ENCODE measurements at regions not wholly inside any gene's neighbourhood (a gene's known extent, or its start where the extent isn't known, plus 50 kb on each side); places are given as distances from the start of the nearest gene placed in this dataset.

DNA sequence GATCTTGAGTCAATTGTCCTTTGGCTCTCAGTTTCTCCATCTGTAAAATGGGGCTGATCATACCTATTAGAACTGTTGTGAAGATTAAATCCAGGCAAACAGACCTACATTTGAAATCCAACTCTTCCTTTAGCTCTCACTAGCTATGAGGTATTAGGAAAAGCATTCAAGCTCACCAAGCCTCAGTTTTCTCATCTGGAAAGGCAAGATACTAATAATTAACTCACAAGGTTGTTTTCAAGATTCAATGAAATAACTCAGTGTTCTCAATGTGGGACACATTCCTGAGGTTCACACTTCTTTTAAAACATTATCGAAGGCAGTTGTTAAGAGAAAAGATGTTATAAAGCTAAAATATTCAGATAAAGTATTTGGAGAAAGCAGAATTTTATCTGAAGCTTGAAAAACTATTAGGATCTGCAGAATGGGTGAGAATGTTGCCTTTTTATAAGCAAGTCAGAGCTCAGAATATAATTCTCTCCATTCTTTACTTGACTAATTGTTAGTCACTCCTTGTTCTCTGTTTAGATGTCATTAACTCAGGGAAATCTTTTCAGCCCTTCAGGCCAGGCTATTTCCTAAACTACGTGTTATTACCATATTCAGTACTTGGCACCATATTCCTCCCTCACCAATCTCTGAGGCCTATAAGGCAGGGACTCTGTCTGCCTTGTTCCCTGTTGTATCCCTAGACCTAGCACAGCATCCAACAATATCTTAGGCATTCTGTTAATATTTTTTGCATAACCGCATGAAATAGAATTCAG is 72.0 kb upstream of the VAV3 start:
- Mint-ChIP-seq H3K4me1 (peaks cover 16% of the 10 kb centered on the region; the same call in 2 of the 3 replicates), H3K9me3 (no peaks in the 10 kb centered on the region), H3K27ac (no peak overlapping the region), H3K27me3 (ENCODE audit: insufficient read depth, low read depth, poor library complexity) (no peaks in the 10 kb centered on the region), H3K36me3 (ENCODE audit: low read depth) (no peaks in the 10 kb centered on the region), H3K4me3 (no peak overlapping the region)
- Histone ChIP-seq H3K79me2 (replicated peaks; ENCODE audit: insufficient read depth) (no peaks in the 10 kb centered on the region), H3F3A (replicated peaks; ENCODE audit: low read depth) (no peaks in the 10 kb centered on the region), H3K9me2 (ENCODE audit: insufficient read depth) (no peaks in the 10 kb centered on the region), H3K4me3 (no peak overlapping the region), H3K4me1 (ENCODE audit: insufficient read depth) (peaks cover 5% of the 10 kb centered on the region; the same call in 1 of the 2 replicates), H2AFZ (0 out of 2 replicates have a peak overlapping the region, but pooled peaks have one; percentile 63), H3K27me3 (ENCODE audit: insufficient read depth) (no peaks in the 10 kb centered on the region), H3K36me3 (ENCODE audit: insufficient read depth) (no peaks in the 10 kb centered on the region), H3K4me2 (no peak overlapping the region), H3K27ac (ENCODE audit: low read depth) (no peak overlapping the region), H4K20me1 (replicated peaks; ENCODE audit: insufficient read depth) (no peaks in the 10 kb centered on the region)
- no peak for TF ChIP-seq JUNB (IDR thresholded peaks at IDR 0.05; ENCODE audit: unreplicated experiment)
- no peak for TF ChIP-seq NANOG (IDR thresholded peaks at IDR 0.05; ENCODE audit: borderline replicate concordance)
- no peak for TF ChIP-seq POLR2AphosphoS5 (IDR thresholded peaks at IDR 0.05; ENCODE audit: low read depth)
- TF ChIP-seq, protein P1, sequence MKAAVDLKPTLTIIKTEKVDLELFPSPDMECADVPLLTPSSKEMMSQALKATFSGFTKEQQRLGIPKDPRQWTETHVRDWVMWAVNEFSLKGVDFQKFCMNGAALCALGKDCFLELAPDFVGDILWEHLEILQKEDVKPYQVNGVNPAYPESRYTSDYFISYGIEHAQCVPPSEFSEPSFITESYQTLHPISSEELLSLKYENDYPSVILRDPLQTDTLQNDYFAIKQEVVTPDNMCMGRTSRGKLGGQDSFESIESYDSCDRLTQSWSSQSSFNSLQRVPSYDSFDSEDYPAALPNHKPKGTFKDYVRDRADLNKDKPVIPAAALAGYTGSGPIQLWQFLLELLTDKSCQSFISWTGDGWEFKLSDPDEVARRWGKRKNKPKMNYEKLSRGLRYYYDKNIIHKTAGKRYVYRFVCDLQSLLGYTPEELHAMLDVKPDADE (IDR thresholded peaks at IDR 0.05): no peak
- TF ChIP-seq ZNF331 (CRISPR knock-in tag; IDR thresholded peaks at IDR 0.05; ENCODE audit: low read depth): no peak
- TF ChIP-seq CREB1 (CRISPR knock-in tag; IDR thresholded peaks at IDR 0.05; ENCODE audit: low read depth): no peak
- no peak for TF ChIP-seq EZH2 (IDR thresholded peaks at IDR 0.05; ENCODE audit: low read depth, unreplicated experiment)
- no peak for TF ChIP-seq ZNF114 (CRISPR knock-in tag; IDR thresholded peaks at IDR 0.05)
- TF ChIP-seq, protein P2, sequence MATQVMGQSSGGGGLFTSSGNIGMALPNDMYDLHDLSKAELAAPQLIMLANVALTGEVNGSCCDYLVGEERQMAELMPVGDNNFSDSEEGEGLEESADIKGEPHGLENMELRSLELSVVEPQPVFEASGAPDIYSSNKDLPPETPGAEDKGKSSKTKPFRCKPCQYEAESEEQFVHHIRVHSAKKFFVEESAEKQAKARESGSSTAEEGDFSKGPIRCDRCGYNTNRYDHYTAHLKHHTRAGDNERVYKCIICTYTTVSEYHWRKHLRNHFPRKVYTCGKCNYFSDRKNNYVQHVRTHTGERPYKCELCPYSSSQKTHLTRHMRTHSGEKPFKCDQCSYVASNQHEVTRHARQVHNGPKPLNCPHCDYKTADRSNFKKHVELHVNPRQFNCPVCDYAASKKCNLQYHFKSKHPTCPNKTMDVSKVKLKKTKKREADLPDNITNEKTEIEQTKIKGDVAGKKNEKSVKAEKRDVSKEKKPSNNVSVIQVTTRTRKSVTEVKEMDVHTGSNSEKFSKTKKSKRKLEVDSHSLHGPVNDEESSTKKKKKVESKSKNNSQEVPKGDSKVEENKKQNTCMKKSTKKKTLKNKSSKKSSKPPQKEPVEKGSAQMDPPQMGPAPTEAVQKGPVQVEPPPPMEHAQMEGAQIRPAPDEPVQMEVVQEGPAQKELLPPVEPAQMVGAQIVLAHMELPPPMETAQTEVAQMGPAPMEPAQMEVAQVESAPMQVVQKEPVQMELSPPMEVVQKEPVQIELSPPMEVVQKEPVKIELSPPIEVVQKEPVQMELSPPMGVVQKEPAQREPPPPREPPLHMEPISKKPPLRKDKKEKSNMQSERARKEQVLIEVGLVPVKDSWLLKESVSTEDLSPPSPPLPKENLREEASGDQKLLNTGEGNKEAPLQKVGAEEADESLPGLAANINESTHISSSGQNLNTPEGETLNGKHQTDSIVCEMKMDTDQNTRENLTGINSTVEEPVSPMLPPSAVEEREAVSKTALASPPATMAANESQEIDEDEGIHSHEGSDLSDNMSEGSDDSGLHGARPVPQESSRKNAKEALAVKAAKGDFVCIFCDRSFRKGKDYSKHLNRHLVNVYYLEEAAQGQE (IDR thresholded peaks at IDR 0.05; ENCODE audit: unreplicated experiment): no peak
- ATAC-seq (no peak), DNase-seq (ENCODE audit: low spot score) (no peak)

DNA sequence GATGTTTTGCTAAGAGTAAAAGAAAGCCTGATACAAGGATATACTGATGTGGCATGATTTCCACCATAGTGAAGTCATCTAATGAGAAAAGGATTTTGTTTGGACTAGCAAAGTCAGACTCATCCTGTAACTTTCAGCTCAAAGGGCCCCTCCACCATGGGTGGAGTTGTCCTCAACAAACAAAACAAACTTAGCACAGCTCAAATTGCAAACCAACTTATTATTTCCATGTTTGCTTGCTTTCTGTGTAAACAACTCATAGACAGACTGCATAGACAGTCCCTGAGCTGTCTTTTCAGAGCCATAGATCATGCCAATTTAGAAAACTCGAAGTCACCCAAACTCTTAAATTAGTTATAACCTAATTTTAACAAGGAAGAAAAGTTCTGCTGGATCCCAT is 69.4 kb upstream of the VAV3 start:
- H4K20me1 ChIP-seq (replicated peaks; ENCODE audit: insufficient read depth): no peaks in the 10 kb centered on the region
- no peaks in the 10 kb centered on the region for H3K27me3 ChIP-seq (ENCODE audit: insufficient read depth)
- H3K4me1 Mint-ChIP-seq: 0 out of 3 replicates have a peak, but pooled peaks cover 2% of the 10 kb centered on the region
- H3K9me2 ChIP-seq (ENCODE audit: insufficient read depth): no peaks in the 10 kb centered on the region
- no peak overlapping the region for H3K27ac Mint-ChIP-seq
- H3F3A ChIP-seq (replicated peaks; ENCODE audit: low read depth): no peaks in the 10 kb centered on the region
- H3K27me3 Mint-ChIP-seq (ENCODE audit: insufficient read depth, low read depth, poor library complexity): no peaks in the 10 kb centered on the region
- H3K79me2 ChIP-seq (replicated peaks; ENCODE audit: insufficient read depth): no peaks in the 10 kb centered on the region
- H3K4me3 Mint-ChIP-seq: no peak overlapping the region
- H3K4me1 ChIP-seq (ENCODE audit: insufficient read depth): peaks cover 8% of the 10 kb centered on the region; the same call in 1 of the 2 replicates
- DNase-seq (ENCODE audit: low spot score): no peak
- no peak for ATAC-seq
- H3K36me3 ChIP-seq (ENCODE audit: insufficient read depth): no peaks in the 10 kb centered on the region
- no peak overlapping the region for H3K4me3 ChIP-seq
- no peak overlapping the region for H3K4me2 ChIP-seq
- no peaks in the 10 kb centered on the region for H3K9me3 Mint-ChIP-seq
- no peak overlapping the region for H3K27ac ChIP-seq (ENCODE audit: low read depth)
- H3K36me3 Mint-ChIP-seq (ENCODE audit: low read depth): no peaks in the 10 kb centered on the region
- no peak overlapping the region for H2AFZ ChIP-seq
- TF ChIP-seq EZH2phosphoT487 (IDR thresholded peaks at IDR 0.05; ENCODE audit: unreplicated experiment): no peak
- TF ChIP-seq, protein P3, sequence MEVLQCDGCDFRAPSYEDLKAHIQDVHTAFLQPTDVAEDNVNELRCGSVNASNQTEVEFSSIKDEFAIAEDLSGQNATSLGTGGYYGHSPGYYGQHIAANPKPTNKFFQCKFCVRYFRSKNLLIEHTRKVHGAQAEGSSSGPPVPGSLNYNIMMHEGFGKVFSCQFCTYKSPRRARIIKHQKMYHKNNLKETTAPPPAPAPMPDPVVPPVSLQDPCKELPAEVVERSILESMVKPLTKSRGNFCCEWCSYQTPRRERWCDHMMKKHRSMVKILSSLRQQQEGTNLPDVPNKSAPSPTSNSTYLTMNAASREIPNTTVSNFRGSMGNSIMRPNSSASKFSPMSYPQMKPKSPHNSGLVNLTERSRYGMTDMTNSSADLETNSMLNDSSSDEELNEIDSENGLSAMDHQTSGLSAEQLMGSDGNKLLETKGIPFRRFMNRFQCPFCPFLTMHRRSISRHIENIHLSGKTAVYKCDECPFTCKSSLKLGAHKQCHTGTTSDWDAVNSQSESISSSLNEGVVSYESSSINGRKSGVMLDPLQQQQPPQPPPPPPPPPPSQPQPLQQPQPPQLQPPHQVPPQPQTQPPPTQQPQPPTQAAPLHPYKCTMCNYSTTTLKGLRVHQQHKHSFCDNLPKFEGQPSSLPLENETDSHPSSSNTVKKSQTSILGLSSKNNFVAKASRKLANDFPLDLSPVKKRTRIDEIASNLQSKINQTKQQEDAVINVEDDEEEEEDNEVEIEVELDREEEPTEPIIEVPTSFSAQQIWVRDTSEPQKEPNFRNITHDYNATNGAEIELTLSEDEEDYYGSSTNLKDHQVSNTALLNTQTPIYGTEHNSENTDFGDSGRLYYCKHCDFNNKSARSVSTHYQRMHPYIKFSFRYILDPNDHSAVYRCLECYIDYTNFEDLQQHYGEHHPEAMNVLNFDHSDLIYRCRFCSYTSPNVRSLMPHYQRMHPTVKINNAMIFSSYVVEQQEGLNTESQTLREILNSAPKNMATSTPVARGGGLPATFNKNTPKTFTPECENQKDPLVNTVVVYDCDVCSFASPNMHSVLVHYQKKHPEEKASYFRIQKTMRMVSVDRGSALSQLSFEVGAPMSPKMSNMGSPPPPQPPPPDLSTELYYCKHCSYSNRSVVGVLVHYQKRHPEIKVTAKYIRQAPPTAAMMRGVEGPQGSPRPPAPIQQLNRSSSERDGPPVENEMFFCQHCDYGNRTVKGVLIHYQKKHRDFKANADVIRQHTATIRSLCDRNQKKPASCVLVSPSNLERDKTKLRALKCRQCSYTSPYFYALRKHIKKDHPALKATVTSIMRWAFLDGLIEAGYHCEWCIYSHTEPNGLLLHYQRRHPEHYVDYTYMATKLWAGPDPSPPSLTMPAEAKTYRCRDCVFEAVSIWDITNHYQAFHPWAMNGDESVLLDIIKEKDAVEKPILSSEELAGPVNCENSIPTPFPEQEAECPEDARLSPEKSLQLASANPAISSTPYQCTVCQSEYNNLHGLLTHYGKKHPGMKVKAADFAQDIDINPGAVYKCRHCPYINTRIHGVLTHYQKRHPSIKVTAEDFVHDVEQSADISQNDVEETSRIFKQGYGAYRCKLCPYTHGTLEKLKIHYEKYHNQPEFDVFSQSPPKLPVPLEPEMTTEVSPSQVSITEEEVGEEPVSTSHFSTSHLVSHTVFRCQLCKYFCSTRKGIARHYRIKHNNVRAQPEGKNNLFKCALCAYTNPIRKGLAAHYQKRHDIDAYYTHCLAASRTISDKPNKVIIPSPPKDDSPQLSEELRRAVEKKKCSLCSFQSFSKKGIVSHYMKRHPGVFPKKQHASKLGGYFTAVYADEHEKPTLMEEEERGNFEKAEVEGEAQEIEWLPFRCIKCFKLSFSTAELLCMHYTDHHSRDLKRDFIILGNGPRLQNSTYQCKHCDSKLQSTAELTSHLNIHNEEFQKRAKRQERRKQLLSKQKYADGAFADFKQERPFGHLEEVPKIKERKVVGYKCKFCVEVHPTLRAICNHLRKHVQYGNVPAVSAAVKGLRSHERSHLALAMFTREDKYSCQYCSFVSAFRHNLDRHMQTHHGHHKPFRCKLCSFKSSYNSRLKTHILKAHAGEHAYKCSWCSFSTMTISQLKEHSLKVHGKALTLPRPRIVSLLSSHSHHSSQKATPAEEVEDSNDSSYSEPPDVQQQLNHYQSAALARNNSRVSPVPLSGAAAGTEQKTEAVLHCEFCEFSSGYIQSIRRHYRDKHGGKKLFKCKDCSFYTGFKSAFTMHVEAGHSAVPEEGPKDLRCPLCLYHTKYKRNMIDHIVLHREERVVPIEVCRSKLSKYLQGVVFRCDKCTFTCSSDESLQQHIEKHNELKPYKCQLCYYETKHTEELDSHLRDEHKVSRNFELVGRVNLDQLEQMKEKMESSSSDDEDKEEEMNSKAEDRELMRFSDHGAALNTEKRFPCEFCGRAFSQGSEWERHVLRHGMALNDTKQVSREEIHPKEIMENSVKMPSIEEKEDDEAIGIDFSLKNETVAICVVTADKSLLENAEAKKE (CRISPR knock-in tag; IDR thresholded peaks at IDR 0.05): no peak
- TF ChIP-seq CREB1 (CRISPR knock-in tag; IDR thresholded peaks at IDR 0.05; ENCODE audit: low read depth): no peak
- TF ChIP-seq ZNF331 (CRISPR knock-in tag; IDR thresholded peaks at IDR 0.05; ENCODE audit: low read depth): no peak

Data from GM23338 (cell line).